RWPE2 (cell line): ENCODE measurements at regions not wholly inside any gene's neighbourhood (a gene's known extent, or its start where the extent isn't known, plus 50 kb on each side); places are given as distances from the start of the nearest gene placed in this dataset.

Experiments
- ATAC-seq: fragments of 200-7000 bp; cut with Tn5 transposase; 3 replicates; pipeline ENCODE4 v1.9.1; 2021; ENCODE audit warnings: low read depth
- DNase-seq: peaks from one replicate; pipeline ENCODE4 v3.0.0-alpha.2; 2020; ENCODE audit warnings: low spot score
- H3K27ac ChIP-seq: fragments of 450-650 bp; 2 replicates; pipeline ENCODE4 v1.5.1; 2017; ENCODE audit warnings: mild to moderate bottlenecking; ENCODE audit not compliant: poor library complexity, severe bottlenecking
- H3K27me3 ChIP-seq: fragments of 250-450 bp; sonication (Bioruptor Pico); 2 replicates; pipeline ENCODE4 v1.5.1; 2021; ENCODE audit warnings: mild to moderate bottlenecking, moderate library complexity; ENCODE audit not compliant: insufficient read depth, poor library complexity, severe bottlenecking
- H3K36me3 ChIP-seq: fragments of 250-450 bp; sonication (Bioruptor Pico); 2 replicates; pipeline ENCODE4 v1.5.1; 2020; ENCODE audit warnings: low read depth, mild to moderate bottlenecking, moderate library complexity
- H3K4me1 ChIP-seq: fragments of 250-450 bp; sonication (Bioruptor Pico); 2 replicates; pipeline ENCODE4 v1.5.1; 2021; ENCODE audit warnings: mild to moderate bottlenecking, moderate library complexity; ENCODE audit not compliant: insufficient read depth, poor library complexity, severe bottlenecking
- H3K4me3 ChIP-seq: fragments of 250-450 bp; sonication (Bioruptor Pico); 2 replicates; pipeline ENCODE4 v1.5.1; 2021; ENCODE audit warnings: mild to moderate bottlenecking, moderate library complexity; ENCODE audit not compliant: severe bottlenecking
- H3K9me3 ChIP-seq: fragments of 250-450 bp; sonication (Bioruptor Pico); 2 replicates; pipeline ENCODE4 v1.5.1; 2021; ENCODE audit warnings: mild to moderate bottlenecking, moderate library complexity; ENCODE audit not compliant: severe bottlenecking
- TF ChIP-seq, protein P1 (sequence below): fragments of 450-650 bp; IDR thresholded peaks from one replicate; pipeline ENCODE4 v1.5.1; 2017; ENCODE audit warnings: mild to moderate bottlenecking, moderate library complexity; ENCODE audit not compliant: poor library complexity, severe bottlenecking

DNA sequence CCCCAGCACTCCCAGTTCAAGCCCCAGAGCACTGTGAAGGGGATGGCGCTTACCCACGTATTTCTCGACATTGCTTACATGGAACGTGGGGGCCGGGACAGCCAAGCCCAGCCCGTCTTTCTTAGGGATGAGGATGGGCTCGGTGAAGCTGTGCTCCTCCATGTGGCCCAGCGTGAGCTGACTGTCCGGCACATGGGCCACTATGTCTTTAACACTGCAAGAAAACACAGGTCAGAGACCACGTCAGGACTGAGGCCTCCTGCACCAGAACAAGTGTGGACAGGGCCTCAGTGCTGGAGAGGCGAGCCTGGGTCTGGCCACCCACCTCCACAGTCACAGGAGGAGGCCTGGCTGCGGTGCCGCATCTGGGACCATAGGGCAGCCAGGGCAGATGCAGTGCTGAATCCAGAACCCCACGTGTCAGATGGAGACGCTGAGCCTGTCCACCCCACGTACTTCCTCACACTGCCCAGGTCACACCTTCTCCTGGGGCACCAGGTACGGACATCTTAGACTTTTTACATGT is 125.2 kb downstream of the TUBA3C start:
- no peak for ATAC-seq
- Histone ChIP-seq H3K4me3 (no peak overlapping the region), H3K36me3 (no peaks in the 10 kb centered on the region), H3K4me1 (no peaks in the 10 kb centered on the region), H3K9me3 (no peaks in the 10 kb centered on the region), H3K27me3 (no peaks in the 10 kb centered on the region), H3K27ac (no peak overlapping the region)
- DNase-seq: no peak
- TF ChIP-seq, protein P1, sequence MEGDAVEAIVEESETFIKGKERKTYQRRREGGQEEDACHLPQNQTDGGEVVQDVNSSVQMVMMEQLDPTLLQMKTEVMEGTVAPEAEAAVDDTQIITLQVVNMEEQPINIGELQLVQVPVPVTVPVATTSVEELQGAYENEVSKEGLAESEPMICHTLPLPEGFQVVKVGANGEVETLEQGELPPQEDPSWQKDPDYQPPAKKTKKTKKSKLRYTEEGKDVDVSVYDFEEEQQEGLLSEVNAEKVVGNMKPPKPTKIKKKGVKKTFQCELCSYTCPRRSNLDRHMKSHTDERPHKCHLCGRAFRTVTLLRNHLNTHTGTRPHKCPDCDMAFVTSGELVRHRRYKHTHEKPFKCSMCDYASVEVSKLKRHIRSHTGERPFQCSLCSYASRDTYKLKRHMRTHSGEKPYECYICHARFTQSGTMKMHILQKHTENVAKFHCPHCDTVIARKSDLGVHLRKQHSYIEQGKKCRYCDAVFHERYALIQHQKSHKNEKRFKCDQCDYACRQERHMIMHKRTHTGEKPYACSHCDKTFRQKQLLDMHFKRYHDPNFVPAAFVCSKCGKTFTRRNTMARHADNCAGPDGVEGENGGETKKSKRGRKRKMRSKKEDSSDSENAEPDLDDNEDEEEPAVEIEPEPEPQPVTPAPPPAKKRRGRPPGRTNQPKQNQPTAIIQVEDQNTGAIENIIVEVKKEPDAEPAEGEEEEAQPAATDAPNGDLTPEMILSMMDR: no peak

DNA sequence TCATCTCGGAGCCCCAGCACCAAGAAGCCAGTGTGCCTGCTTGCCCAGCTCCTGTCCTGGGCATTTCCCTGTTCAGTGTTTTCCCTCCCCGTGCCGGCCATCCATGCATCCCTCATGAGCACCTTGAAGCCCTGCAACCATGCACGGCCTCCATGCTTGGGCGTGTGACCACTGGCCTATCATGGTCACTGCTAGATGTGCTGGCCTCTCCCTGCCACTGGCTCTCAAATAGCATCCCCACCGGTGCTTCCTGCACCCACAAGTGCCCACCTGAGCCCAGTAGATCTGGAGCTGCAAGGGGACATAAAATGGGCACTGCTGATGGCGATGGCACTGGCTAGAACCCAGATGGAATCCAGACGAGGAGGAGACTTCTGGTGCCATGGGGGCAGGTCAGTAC is 126.0 kb downstream of the TUBA3C start:
- Histone ChIP-seq H3K4me1 (no peaks in the 10 kb centered on the region), H3K4me3 (no peak overlapping the region), H3K9me3 (no peaks in the 10 kb centered on the region), H3K27ac (no peak overlapping the region), H3K36me3 (no peaks in the 10 kb centered on the region), H3K27me3 (no peaks in the 10 kb centered on the region)
- DNase-seq: no peak
- TF ChIP-seq, protein P1: no peak
- no peak for ATAC-seq

DNA sequence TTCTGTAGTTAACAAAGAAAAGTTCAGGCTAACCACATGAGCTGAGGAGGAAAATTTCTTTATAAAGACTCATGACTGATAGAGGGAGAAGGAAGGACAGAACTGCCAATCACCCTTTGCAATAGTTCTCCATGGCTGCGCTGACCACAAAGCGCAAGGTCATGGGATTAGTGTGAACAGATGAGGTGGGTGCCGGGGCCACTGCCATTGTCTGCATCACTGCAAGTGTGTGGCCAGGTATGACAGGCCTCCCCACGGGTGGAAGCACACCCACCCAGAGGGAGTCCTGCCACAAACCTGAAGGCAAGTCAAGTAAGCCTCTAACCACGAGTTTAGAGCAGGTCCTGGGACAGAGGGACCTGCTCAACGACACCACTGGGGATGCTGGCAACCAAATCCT is 128.1 kb downstream of the TUBA3C start:
- ATAC-seq (no peak), DNase-seq (no peak)
- no peaks in the 10 kb centered on the region for H3K4me1 ChIP-seq
- H3K9me3 ChIP-seq: no peaks in the 10 kb centered on the region
- H3K27me3 ChIP-seq: no peaks in the 10 kb centered on the region
- H3K4me3 ChIP-seq: no peak overlapping the region
- TF ChIP-seq, protein P1: no peak
- H3K36me3 ChIP-seq: no peaks in the 10 kb centered on the region
- H3K27ac ChIP-seq: no peak overlapping the region

DNA sequence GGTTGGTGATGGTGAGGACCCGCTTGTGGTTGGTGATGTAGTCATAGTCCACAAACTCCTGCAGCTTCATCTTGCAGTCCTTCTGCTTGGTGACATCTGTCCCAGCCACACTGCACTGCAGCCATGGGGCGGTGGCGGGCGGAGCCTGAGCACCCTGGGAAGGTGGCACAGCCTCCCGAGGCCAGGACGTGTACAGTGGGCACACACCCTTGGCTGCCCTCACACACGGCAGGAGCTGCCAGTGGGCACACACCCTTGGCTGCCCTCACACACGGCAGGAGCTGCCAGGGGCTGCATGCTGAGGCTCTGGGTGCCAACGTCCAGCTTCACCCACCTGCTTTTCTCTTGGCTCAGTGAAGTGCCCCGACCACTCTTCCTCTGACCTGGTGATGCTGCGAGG is 128.7 kb downstream of the TUBA3C start:
- no peaks in the 10 kb centered on the region for H3K9me3 ChIP-seq
- no peaks in the 10 kb centered on the region for H3K4me1 ChIP-seq
- H3K27ac ChIP-seq: no peak overlapping the region
- H3K4me3 ChIP-seq: no peak overlapping the region
- H3K27me3 ChIP-seq: no peaks in the 10 kb centered on the region
- H3K36me3 ChIP-seq: no peaks in the 10 kb centered on the region
- ATAC-seq (no peak), DNase-seq (no peak)
- TF ChIP-seq, protein P1: no peak

DNA sequence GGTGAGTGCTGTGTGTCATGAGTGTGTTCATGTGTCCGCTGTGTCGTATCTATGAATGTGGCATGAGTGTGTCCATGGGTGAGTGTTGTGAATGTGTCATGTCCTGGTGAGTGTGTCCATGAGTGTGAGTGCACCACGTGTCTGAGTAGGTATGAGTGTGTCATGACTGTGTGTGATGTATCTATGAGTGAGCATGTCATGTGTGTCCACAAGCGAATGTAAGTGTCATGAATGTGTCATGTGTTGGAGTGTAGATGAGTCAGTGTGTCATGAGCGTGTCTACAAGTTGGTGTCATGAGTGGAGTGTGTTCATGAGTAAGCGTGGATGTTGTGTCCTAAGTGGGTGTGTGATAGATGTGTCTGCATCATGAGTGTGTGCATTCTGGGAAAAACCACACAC is 129.4 kb downstream of the TUBA3C start:
- no peak overlapping the region for H3K27ac ChIP-seq
- no peaks in the 10 kb centered on the region for H3K36me3 ChIP-seq
- no peaks in the 10 kb centered on the region for H3K9me3 ChIP-seq
- DNase-seq: no peak
- TF ChIP-seq, protein P1: no peak
- no peaks in the 10 kb centered on the region for H3K4me1 ChIP-seq
- ATAC-seq: no peak
- H3K4me3 ChIP-seq: no peak overlapping the region
- no peaks in the 10 kb centered on the region for H3K27me3 ChIP-seq
